Endothelial cell of umbilical vein (primary cell): ENCODE measurements at regions not wholly inside any gene's neighbourhood (a gene's known extent, or its start where the extent isn't known, plus 50 kb on each side); places are given as distances from the start of the nearest gene placed in this dataset.
"Not testable (repeated sequence)": the region's sequence is repeated elsewhere in the genome, so short reads cannot be mapped to it uniquely, and the experiment has no call there.

Source experiments
- CTCF ChIP-seq, 2 donors: IDR thresholded peaks; 1 replicate in 1 of 2; 2 replicates in 1 of 2; pipeline ENCODE4 v1.5.1; 2011; ENCODE audit warnings: low read length in 2 of 2, mild to moderate bottlenecking in 2 of 2, moderate library complexity in 2 of 2, control low read depth in 1 of 2, inconsistent platforms in 1 of 2, low read depth in 1 of 2; ENCODE audit not compliant: insufficient read depth in 1 of 2; ENCODE audit errors: extremely low read depth in 1 of 2
- EZH2 ChIP-seq: IDR thresholded peaks from 2 replicates; pipeline ENCODE4 v1.6.1; 2012; ENCODE audit warnings: borderline replicate concordance, low read depth, mild to moderate bottlenecking, moderate library complexity, low read length, inconsistent platforms; ENCODE audit not compliant: severe bottlenecking
- FOS ChIP-seq: IDR thresholded peaks from 2 replicates; pipeline ENCODE4 v1.6.1; 2011; ENCODE audit warnings: mild to moderate bottlenecking, low read length, moderate library complexity, borderline replicate concordance; ENCODE audit not compliant: insufficient read depth
- JUN ChIP-seq: IDR thresholded peaks from 2 replicates; pipeline ENCODE4 v1.6.1; 2011; ENCODE audit warnings: borderline replicate concordance, low read depth; ENCODE audit not compliant: insufficient read length, insufficient read depth
- MYC ChIP-seq: IDR thresholded peaks from one replicate; pipeline ENCODE4 v1.6.1; 2011; ENCODE audit warnings: mild to moderate bottlenecking, low read depth, low read length
- POLR2A ChIP-seq: IDR thresholded peaks from 2 replicates; pipeline ENCODE4 v1.6.1; 2012; ENCODE audit warnings: low read depth, mild to moderate bottlenecking, control low read depth, low read length
- POLR2AphosphoS5 ChIP-seq: IDR thresholded peaks from 2 replicates; pipeline ENCODE4 v1.6.1; 2012; ENCODE audit warnings: low read depth, mild to moderate bottlenecking, control low read depth, low read length, moderate library complexity; ENCODE audit not compliant: insufficient read depth

GRCh38 chr4:159868936-159869335 is 766.1 kb downstream of the RAPGEF2 start:
- not testable (repeated sequence) for TF ChIP-seq MYC; CTCF (IDR thresholded peaks at IDR 0.05; ENCODE audit: extremely low read depth in 1 of 2, insufficient read depth in 1 of 2, low read depth in 1 of 2, low read length in 2 of 2); POLR2AphosphoS5; POLR2A; EZH2; JUN; FOS
